ENCODE measurements at regions not wholly inside any gene's neighbourhood (a gene's known extent, or its start where the extent isn't known, plus 50 kb on each side); places are given as distances from the start of the nearest gene placed in this dataset.

- no peak for TF ChIP-seq CTCF (IDR thresholded peaks at IDR 0.05)
- TF ChIP-seq EZH2 (IDR thresholded peaks at IDR 0.05), result no peak
Observed at GRCh38 chrX:106363214-106363613, 195.1 kb downstream of the PWWP3B start.
